Suprapubic skin (tissue), 4 donors: ENCODE measurements at regions not wholly inside any gene's neighbourhood (a gene's known extent, or its start where the extent isn't known, plus 50 kb on each side); places are given as distances from the start of the nearest gene placed in this dataset.

ENCODE experiments used
- DNase-seq, 2 donors: peaks; one replicate each; pipeline ENCODE4 v3.0.0-alpha.2; 2019; ENCODE audit warnings: low spot score in 2 of 2
- H3K27ac ChIP-seq: fragments of 200-600 bp; sonication (generic); one replicate; pipeline ENCODE4 v1.5.1; 2019
- H3K27me3 ChIP-seq: fragments of 200-600 bp; sonication (generic); one replicate; pipeline ENCODE4 v1.5.1; 2019
- H3K36me3 ChIP-seq: fragments of 200-600 bp; sonication (generic); one replicate; pipeline ENCODE4 v1.5.1; 2019
- H3K4me1 ChIP-seq: fragments of 200-600 bp; sonication (generic); one replicate; pipeline ENCODE4 v1.5.1; 2019
- H3K4me3 ChIP-seq: fragments of 200-600 bp; sonication (generic); one replicate; pipeline ENCODE4 v1.5.1; 2019; ENCODE audit warnings: mild to moderate bottlenecking
- H3K9me3 ChIP-seq: fragments of 200-600 bp; sonication (generic); one replicate; pipeline ENCODE4 v1.5.1; 2019
- CTCF ChIP-seq, 2 donors: fragments of 200-600 bp in 1 of 2; fragments of 450-650 bp in 1 of 2; sonication (generic) in 1 of 2; IDR thresholded peaks; one replicate each; pipeline ENCODE4 v1.5.1; 2016 to 2019; ENCODE audit warnings: antibody characterized with exemption in 2 of 2, mild to moderate bottlenecking in 1 of 2, moderate library complexity in 1 of 2
- EP300 ChIP-seq: sonication (generic); formaldehyde crosslinking; IDR thresholded peaks from one replicate; pipeline ENCODE4 v1.6.1; 2017; ENCODE audit warnings: antibody characterized with exemption
- POLR2A ChIP-seq, 2 donors: fragments of 450-650 bp; IDR thresholded peaks; one replicate each; pipeline ENCODE4 v1.6.1; 2017; ENCODE audit warnings: antibody characterized with exemption in 2 of 2, mild to moderate bottlenecking in 2 of 2, moderate library complexity in 2 of 2
- POLR2AphosphoS5 ChIP-seq, 3 donors: sonication (generic); formaldehyde crosslinking; IDR thresholded peaks; one replicate each; pipeline ENCODE4 v1.6.1; 2017; ENCODE audit warnings: antibody characterized with exemption in 3 of 3
- WGBS: methylation state at CpG from one replicate; pipeline ENCODE4 v1.1.5; 2018; 5-methylcytosine and 5-hydroxymethylcytosine counted together

- H3K27ac ChIP-seq = no peak overlapping the region
- no peak for DNase-seq
- H3K36me3 ChIP-seq = no peaks in the 10 kb centered on the region
- no peaks in the 10 kb centered on the region for H3K4me1 ChIP-seq
- no peaks in the 10 kb centered on the region for H3K9me3 ChIP-seq
- TF ChIP-seq POLR2AphosphoS5 (IDR thresholded peaks at IDR 0.05) = no peak
- no peak for TF ChIP-seq EP300
- no peak overlapping the region for H3K4me3 ChIP-seq
- no peaks in the 10 kb centered on the region for H3K27me3 ChIP-seq
Observed at GRCh38 chr9:106062250-106062649, 367.9 kb downstream of the TMEM38B start.

DNA sequence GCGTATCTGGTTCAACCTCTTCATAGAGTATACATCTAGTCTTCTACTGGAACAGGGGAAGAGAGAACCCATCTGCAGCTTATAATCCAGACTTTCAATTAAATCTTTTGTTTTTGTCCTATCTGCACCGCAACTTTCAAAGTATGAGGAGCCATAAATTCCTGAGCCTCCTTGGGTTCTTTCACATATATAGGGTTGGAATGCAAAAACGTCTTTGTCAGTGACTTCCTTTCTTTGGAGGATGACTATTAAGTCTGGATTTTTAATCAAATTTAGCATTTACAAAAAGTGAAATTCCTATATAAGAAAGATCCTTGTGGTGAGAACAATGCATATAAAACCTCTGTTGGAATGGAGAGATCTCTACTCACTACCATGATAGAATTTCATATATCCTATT lies 370.8 kb downstream of the TMEM38B start:
- H3K27ac ChIP-seq = no peak overlapping the region
- no peaks in the 10 kb centered on the region for H3K27me3 ChIP-seq
- no peak for TF ChIP-seq CTCF (IDR thresholded peaks at IDR 0.05)
- no peak for TF ChIP-seq POLR2AphosphoS5 (IDR thresholded peaks at IDR 0.05)
- no peak for TF ChIP-seq EP300
- TF ChIP-seq POLR2A (IDR thresholded peaks at IDR 0.05) = no peak
- H3K9me3 ChIP-seq = no peaks in the 10 kb centered on the region
- H3K4me1 ChIP-seq = no peaks in the 10 kb centered on the region
- H3K36me3 ChIP-seq = no peaks in the 10 kb centered on the region
- 90% methylated on average over 3 of the region's 3 CpGs for WGBS
- H3K4me3 ChIP-seq = no peak overlapping the region
- no peak for DNase-seq

GRCh38 chr9:106065579-106066214 lies 371.4 kb downstream of the TMEM38B start:
- DNase-seq = no peak
- no peaks in the 10 kb centered on the region for H3K27me3 ChIP-seq
- H3K27ac ChIP-seq = no peak overlapping the region
- WGBS = 97% methylated on average over 2 of the region's 2 CpGs
- no peaks in the 10 kb centered on the region for H3K36me3 ChIP-seq
- no peaks in the 10 kb centered on the region for H3K9me3 ChIP-seq
- H3K4me1 ChIP-seq = no peaks in the 10 kb centered on the region
- no peak for TF ChIP-seq POLR2A (IDR thresholded peaks at IDR 0.05)
- no peak for TF ChIP-seq POLR2AphosphoS5 (IDR thresholded peaks at IDR 0.05)
- no peak for TF ChIP-seq CTCF (IDR thresholded peaks at IDR 0.05)
- no peak for TF ChIP-seq EP300
- H3K4me3 ChIP-seq = no peak overlapping the region

DNA sequence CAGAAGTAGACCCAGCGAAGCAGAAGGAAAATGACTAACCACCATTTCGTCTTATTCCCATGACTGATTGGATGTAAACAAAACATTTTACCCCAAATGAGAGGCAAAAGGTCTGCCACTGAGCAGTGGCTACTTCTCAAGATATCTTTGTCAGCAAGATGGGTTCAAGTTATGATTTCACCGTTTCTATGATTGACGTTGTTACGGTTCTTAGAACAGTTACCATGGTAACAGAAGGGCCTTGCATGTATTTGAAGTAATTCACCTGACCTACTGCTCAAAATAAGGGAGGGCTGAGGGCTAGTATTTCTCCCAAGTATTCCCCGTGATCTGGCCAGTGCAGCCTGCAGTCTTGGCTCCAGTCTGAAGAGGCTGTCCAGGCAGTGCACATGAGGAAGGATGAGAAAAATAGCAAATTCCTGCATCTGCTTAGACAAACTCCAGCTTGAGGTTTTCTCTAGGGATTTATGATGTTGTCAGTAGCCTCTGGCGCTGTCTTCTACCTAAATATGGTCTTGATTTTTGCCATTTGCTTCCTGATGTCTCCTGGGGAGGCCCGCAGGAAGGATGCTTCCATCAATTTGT lies 372.7 kb downstream of the TMEM38B start:
- 72% methylated on average over 8 of the region's 8 CpGs for WGBS
- Histone ChIP-seq H3K27me3 (no peaks in the 10 kb centered on the region), H3K4me3 (no peak overlapping the region), H3K9me3 (no peaks in the 10 kb centered on the region), H3K27ac (no peak overlapping the region), H3K4me1 (no peaks in the 10 kb centered on the region), H3K36me3 (no peaks in the 10 kb centered on the region)
- no peak for DNase-seq
- TF ChIP-seq EP300 = no peak
- TF ChIP-seq POLR2A (IDR thresholded peaks at IDR 0.05) = no peak
- no peak for TF ChIP-seq POLR2AphosphoS5 (IDR thresholded peaks at IDR 0.05)
- no peak for TF ChIP-seq CTCF (IDR thresholded peaks at IDR 0.05)

DNA sequence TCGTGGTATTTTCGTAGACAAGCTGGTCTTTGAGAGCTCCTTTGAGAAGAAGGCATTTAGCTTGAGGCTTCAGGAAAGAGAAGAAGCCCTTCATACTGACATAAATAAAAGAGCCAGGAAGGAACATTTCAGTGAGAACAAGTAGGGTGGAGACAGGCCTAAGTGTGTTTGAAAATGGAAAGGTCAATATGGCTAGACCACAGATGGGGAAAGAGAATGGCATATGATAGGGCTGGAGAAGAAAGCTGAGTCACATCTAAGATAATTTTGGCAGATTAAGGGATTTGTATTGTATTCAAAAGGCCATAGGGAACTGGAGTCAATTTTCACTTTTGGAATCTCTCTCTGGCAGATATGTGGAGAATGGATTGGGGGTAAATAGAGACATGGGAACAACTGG lies 374.9 kb downstream of the TMEM38B start:
- H3K36me3 ChIP-seq = no peaks in the 10 kb centered on the region
- no peaks in the 10 kb centered on the region for H3K27me3 ChIP-seq
- WGBS = 76% methylated on average over 2 of the region's 2 CpGs
- H3K9me3 ChIP-seq = no peaks in the 10 kb centered on the region
- H3K27ac ChIP-seq = no peak overlapping the region
- no peak for TF ChIP-seq POLR2AphosphoS5 (IDR thresholded peaks at IDR 0.05)
- no peak for TF ChIP-seq POLR2A (IDR thresholded peaks at IDR 0.05)
- no peak for TF ChIP-seq EP300
- no peak for TF ChIP-seq CTCF (IDR thresholded peaks at IDR 0.05)
- no peak for DNase-seq
- no peaks in the 10 kb centered on the region for H3K4me1 ChIP-seq
- no peak overlapping the region for H3K4me3 ChIP-seq
